OCI-LY3 (cell line): ENCODE measurements at regions not wholly inside any gene's neighbourhood (a gene's known extent, or its start where the extent isn't known, plus 50 kb on each side); places are given as distances from the start of the nearest gene placed in this dataset.

Experiments used
- EZH2phosphoT487 ChIP-seq: fragments of 200-600 bp; shearing (Covaris generic); IDR thresholded peaks from 2 replicates; pipeline ENCODE4 v1.6.1; 2018; ENCODE audit warnings: antibody characterized with exemption, mixed run types, low read depth
- TF ChIP-seq, protein P1 (sequence below): fragments of 200-600, 300-600 bp; sonication (generic); IDR thresholded peaks from 2 replicates; pipeline ENCODE4 v1.5.1; 2014; ENCODE audit warnings: antibody characterized with exemption, low read length, low read depth

DNA sequence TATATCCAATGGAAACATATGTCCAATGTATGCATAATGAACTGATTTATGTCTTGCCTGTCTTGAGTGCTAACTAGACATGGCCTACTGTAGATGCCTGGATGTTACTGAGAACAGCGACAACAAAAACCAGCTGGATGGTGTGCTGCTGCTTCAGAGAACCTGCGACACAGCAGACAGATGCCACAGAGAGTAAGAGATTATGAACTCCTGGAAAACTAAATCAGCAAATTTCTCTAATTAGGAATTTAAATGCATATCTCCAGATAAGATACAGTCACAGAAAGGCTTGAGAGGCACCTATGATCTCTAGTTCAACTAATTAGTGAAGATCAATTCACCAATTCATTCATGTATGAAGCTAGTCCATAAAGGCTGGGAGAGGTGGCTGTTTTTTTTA, 1508.0 kb upstream of the TENM4 start:
- TF ChIP-seq, protein P1, sequence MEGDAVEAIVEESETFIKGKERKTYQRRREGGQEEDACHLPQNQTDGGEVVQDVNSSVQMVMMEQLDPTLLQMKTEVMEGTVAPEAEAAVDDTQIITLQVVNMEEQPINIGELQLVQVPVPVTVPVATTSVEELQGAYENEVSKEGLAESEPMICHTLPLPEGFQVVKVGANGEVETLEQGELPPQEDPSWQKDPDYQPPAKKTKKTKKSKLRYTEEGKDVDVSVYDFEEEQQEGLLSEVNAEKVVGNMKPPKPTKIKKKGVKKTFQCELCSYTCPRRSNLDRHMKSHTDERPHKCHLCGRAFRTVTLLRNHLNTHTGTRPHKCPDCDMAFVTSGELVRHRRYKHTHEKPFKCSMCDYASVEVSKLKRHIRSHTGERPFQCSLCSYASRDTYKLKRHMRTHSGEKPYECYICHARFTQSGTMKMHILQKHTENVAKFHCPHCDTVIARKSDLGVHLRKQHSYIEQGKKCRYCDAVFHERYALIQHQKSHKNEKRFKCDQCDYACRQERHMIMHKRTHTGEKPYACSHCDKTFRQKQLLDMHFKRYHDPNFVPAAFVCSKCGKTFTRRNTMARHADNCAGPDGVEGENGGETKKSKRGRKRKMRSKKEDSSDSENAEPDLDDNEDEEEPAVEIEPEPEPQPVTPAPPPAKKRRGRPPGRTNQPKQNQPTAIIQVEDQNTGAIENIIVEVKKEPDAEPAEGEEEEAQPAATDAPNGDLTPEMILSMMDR: no peak
- TF ChIP-seq EZH2phosphoT487: no peak
